ENCODE measurements at regions not wholly inside any gene's neighbourhood (a gene's known extent, or its start where the extent isn't known, plus 50 kb on each side); places are given as distances from the start of the nearest gene placed in this dataset.

DNA sequence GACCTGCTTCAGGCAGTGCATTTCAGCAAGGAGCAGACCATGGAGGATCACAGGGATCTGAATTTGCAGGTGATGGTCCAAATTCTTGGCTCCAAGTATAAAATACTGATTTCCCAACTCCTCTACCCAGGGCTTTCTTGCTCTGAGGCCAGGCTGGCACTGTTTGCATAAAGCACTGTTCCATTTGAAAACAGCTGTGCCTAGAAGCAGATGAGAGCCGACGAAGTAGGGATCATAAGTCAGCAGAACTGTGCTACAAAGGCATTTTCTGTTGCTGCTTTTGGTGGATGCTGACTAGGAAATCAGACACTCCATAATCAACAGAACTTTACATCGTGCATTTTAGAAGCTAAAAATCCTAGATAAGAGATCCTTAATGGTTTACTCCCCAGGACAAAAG is 126.4 kb downstream of the MAT2B start:
- DNase-seq (ENCODE audit: low read depth) = no peak
- no peak overlapping the region for H3K4me3 ChIP-seq (ENCODE audit: low read depth, low read length)
- TF ChIP-seq MYC (IDR thresholded peaks at IDR 0.05; ENCODE audit: low read depth, low read length) (no peak), MAX (IDR thresholded peaks at IDR 0.05; ENCODE audit: low read depth, low read length) (no peak), CTCF (IDR thresholded peaks at IDR 0.05; ENCODE audit: low read depth, low read length) (no peak), POLR2A (IDR thresholded peaks at IDR 0.05; ENCODE audit: extremely low read depth, insufficient read length) (no peak)

- no peak for TF ChIP-seq MYC (IDR thresholded peaks at IDR 0.05; ENCODE audit: low read depth, low read length)
- TF ChIP-seq MAX (IDR thresholded peaks at IDR 0.05; ENCODE audit: low read depth, low read length) = no peak
- TF ChIP-seq POLR2A (IDR thresholded peaks at IDR 0.05; ENCODE audit: extremely low read depth, insufficient read length) = no peak
- no peak for TF ChIP-seq CTCF (IDR thresholded peaks at IDR 0.05; ENCODE audit: low read depth, low read length)
- no peak for DNase-seq (ENCODE audit: low read depth)
- H3K4me3 ChIP-seq (ENCODE audit: low read depth, low read length) = no peak overlapping the region
These were observed 128.6 kb downstream of the MAT2B start for GRCh38 chr5:163633926-163634460.

GRCh38 chr5:163635631-163636030 is 130.2 kb downstream of the MAT2B start:
- no peak for DNase-seq (ENCODE audit: low read depth)
- no peak overlapping the region for H3K4me3 ChIP-seq (ENCODE audit: low read depth, low read length)
- TF ChIP-seq MYC (IDR thresholded peaks at IDR 0.05; ENCODE audit: low read depth, low read length) (no peak), MAX (IDR thresholded peaks at IDR 0.05; ENCODE audit: low read depth, low read length) (no peak), CTCF (IDR thresholded peaks at IDR 0.05; ENCODE audit: low read depth, low read length) (no peak), POLR2A (IDR thresholded peaks at IDR 0.05; ENCODE audit: extremely low read depth, insufficient read length) (no peak)

DNA sequence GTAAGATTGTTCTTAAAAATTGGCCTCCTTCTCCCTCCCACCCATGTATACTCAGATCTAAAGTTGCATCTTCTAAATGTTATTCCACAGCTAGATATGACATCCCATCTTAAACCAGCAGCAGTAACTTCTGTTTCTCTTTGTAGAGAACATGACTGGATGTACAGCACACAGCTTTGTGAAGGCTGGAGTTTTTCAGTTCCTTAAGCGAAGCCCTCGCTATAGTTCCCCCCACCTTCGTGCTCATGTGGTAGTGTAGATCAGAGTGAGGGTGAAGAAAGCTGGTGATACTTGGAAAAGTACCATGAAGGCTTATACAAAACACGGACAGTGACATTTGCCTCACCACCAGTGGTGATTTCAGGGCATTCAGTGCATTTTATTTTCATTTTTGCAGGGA is 137.5 kb downstream of the MAT2B start:
- no peak for DNase-seq (ENCODE audit: low read depth)
- TF ChIP-seq MYC (IDR thresholded peaks at IDR 0.05; ENCODE audit: low read depth, low read length) (no peak), POLR2A (IDR thresholded peaks at IDR 0.05; ENCODE audit: extremely low read depth, insufficient read length) (no peak), MAX (IDR thresholded peaks at IDR 0.05; ENCODE audit: low read depth, low read length) (no peak), CTCF (IDR thresholded peaks at IDR 0.05; ENCODE audit: low read depth, low read length) (no peak)
- H3K4me3 ChIP-seq (ENCODE audit: low read depth, low read length) = no peak overlapping the region

- no peak overlapping the region for H3K4me3 ChIP-seq (ENCODE audit: low read depth, low read length)
- DNase-seq (ENCODE audit: low read depth) = no peak
These were observed 140.3 kb downstream of the MAT2B start for GRCh38 chr5:163645421-163646416.

More at GRCh38 chr5:163645421-163646416, 140.3 kb downstream of the MAT2B start:
- no peak for TF ChIP-seq POLR2A (IDR thresholded peaks at IDR 0.05; ENCODE audit: extremely low read depth, insufficient read length)
- no peak for TF ChIP-seq CTCF (IDR thresholded peaks at IDR 0.05; ENCODE audit: low read depth, low read length)
- TF ChIP-seq MAX (IDR thresholded peaks at IDR 0.05; ENCODE audit: low read depth, low read length) = no peak
- no peak for TF ChIP-seq MYC (IDR thresholded peaks at IDR 0.05; ENCODE audit: low read depth, low read length)

Measured in NB4 (cell line).